Activated CD4-positive, alpha-beta T cell treated with anti-CD3 and anti-CD28 coated beads, Interleukin-2, amount 10 ng/mL, durations not matched to agents 7 days and 5 days (primary cell): ENCODE measurements at regions not wholly inside any gene's neighbourhood (a gene's known extent, or its start where the extent isn't known, plus 50 kb on each side); places are given as distances from the start of the nearest gene placed in this dataset.
A peak's percentile ranks its signal among the peaks of the same experiment; 100 is the strongest.
"Not testable (repeated sequence)": the region's sequence is repeated elsewhere in the genome, so short reads cannot be mapped to it uniquely, and the experiment has no call there.

Experiments used
- CTCF ChIA-PET: fragments of 350-600 bp; sonication (Branson Sonifier 250); formaldehyde crosslinking; loops from one replicate; lab custom pipeline; 2021; ENCODE audit warnings: antibody characterized with exemption; lab: Charles Lee
- POLR2A ChIA-PET: fragments of 350-600 bp; sonication (Branson Sonifier 250); formaldehyde crosslinking; loops from one replicate; lab custom pipeline; 2021; ENCODE audit warnings: antibody characterized with exemption; lab: Charles Lee
- DNase-seq: peaks from one replicate; pipeline ENCODE4 v3.0.0-alpha.2; 2020
- H3K27ac Mint-ChIP-seq: one replicate; pipeline ENCODE4 v1.8.0; 2021; ENCODE audit warnings: mild to moderate bottlenecking, moderate library complexity, mixed read lengths
- H3K27me3 Mint-ChIP-seq: one replicate; pipeline ENCODE4 v1.8.0; 2021; ENCODE audit warnings: mixed read lengths
- H3K36me3 Mint-ChIP-seq: one replicate; pipeline ENCODE4 v1.8.0; 2021; ENCODE audit warnings: low read depth, mixed read lengths
- H3K4me1 Mint-ChIP-seq: one replicate; pipeline ENCODE4 v1.8.0; 2021; ENCODE audit warnings: mixed read lengths
- H3K4me3 Mint-ChIP-seq: one replicate; pipeline ENCODE4 v1.8.0; 2021; ENCODE audit warnings: mild to moderate bottlenecking, moderate library complexity, mixed read lengths
- H3K9me3 Mint-ChIP-seq: one replicate; pipeline ENCODE4 v1.8.0; 2021; ENCODE audit warnings: mixed read lengths

- H3K27ac Mint-ChIP-seq, POLR2A ChIA-PET, CTCF ChIA-PET, H3K4me3 Mint-ChIP-seq, H3K27me3 Mint-ChIP-seq, H3K4me1 Mint-ChIP-seq, DNase-seq, H3K9me3 Mint-ChIP-seq, H3K36me3 Mint-ChIP-seq: not testable (repeated sequence)
Measured at GRCh38 chr20:30579824-30580438, 677.5 kb upstream of the DEFB115 start.

- H3K4me3 Mint-ChIP-seq, POLR2A ChIA-PET, H3K4me1 Mint-ChIP-seq, CTCF ChIA-PET, H3K27me3 Mint-ChIP-seq, H3K9me3 Mint-ChIP-seq, DNase-seq, H3K27ac Mint-ChIP-seq, H3K36me3 Mint-ChIP-seq: not testable (repeated sequence)
Measured at GRCh38 chr20:30581839-30582238, 675.6 kb upstream of the DEFB115 start.

GRCh38 chr20:30584403-30584802 is 673.1 kb upstream of the DEFB115 start:
- H3K4me3 Mint-ChIP-seq, DNase-seq, CTCF ChIA-PET, H3K36me3 Mint-ChIP-seq, H3K4me1 Mint-ChIP-seq, H3K27me3 Mint-ChIP-seq, POLR2A ChIA-PET, H3K9me3 Mint-ChIP-seq, H3K27ac Mint-ChIP-seq: not testable (repeated sequence)

GRCh38 chr20:30585244-30585796 is 672.1 kb upstream of the DEFB115 start:
- H3K27me3 Mint-ChIP-seq, H3K27ac Mint-ChIP-seq, H3K9me3 Mint-ChIP-seq, H3K4me1 Mint-ChIP-seq, CTCF ChIA-PET, POLR2A ChIA-PET, H3K4me3 Mint-ChIP-seq, H3K36me3 Mint-ChIP-seq: not testable (repeated sequence)
- DNase-seq = peak; percentile 8

- DNase-seq, H3K36me3 Mint-ChIP-seq, H3K4me3 Mint-ChIP-seq, CTCF ChIA-PET, H3K27me3 Mint-ChIP-seq, POLR2A ChIA-PET, H3K27ac Mint-ChIP-seq, H3K4me1 Mint-ChIP-seq, H3K9me3 Mint-ChIP-seq: not testable (repeated sequence)
Measured at GRCh38 chr20:30586178-30586577, 671.3 kb upstream of the DEFB115 start.

- Mint-ChIP-seq H3K27me3 (no peaks in the 10 kb centered on the region), H3K27ac (no peak overlapping the region), H3K36me3 (no peaks in the 10 kb centered on the region), H3K9me3 (peaks cover 5% of the 10 kb centered on the region), H3K4me3 (no peak overlapping the region), H3K4me1 (no peaks in the 10 kb centered on the region)
- ChIA-PET CTCF (no interaction called here), POLR2A (no interaction called here)
- DNase-seq = no peak
Measured at GRCh38 chr20:30593572-30593971, 663.9 kb upstream of the DEFB115 start.

- H3K27me3 Mint-ChIP-seq = no peaks in the 10 kb centered on the region
- ChIA-PET CTCF (no interaction called here), POLR2A (no interaction called here)
- H3K36me3 Mint-ChIP-seq = no peaks in the 10 kb centered on the region
- no peak overlapping the region for H3K4me3 Mint-ChIP-seq
- no peak for DNase-seq
- no peak overlapping the region for H3K27ac Mint-ChIP-seq
- H3K4me1 Mint-ChIP-seq = no peaks in the 10 kb centered on the region
- H3K9me3 Mint-ChIP-seq = peaks cover 5% of the 10 kb centered on the region
Measured at GRCh38 chr20:30594112-30594511, 663.4 kb upstream of the DEFB115 start.

- Mint-ChIP-seq H3K4me3 (no peak overlapping the region), H3K27ac (no peak overlapping the region), H3K4me1 (no peaks in the 10 kb centered on the region), H3K36me3 (no peaks in the 10 kb centered on the region), H3K9me3 (peaks cover 8% of the 10 kb centered on the region), H3K27me3 (no peaks in the 10 kb centered on the region)
- DNase-seq = no peak
- POLR2A ChIA-PET = no interaction called here
- CTCF ChIA-PET = no interaction called here
Measured at GRCh38 chr20:30595698-30596097, 661.8 kb upstream of the DEFB115 start.

- H3K27me3 Mint-ChIP-seq, H3K4me3 Mint-ChIP-seq, H3K36me3 Mint-ChIP-seq, CTCF ChIA-PET, DNase-seq, H3K4me1 Mint-ChIP-seq, POLR2A ChIA-PET, H3K27ac Mint-ChIP-seq: not testable (repeated sequence)
- H3K9me3 Mint-ChIP-seq = peaks cover 16% of the 10 kb centered on the region
Measured at GRCh38 chr20:30597429-30597828, 660.0 kb upstream of the DEFB115 start.

- Mint-ChIP-seq H3K4me3 (no peak overlapping the region), H3K27ac (no peak overlapping the region), H3K9me3 (peaks cover 16% of the 10 kb centered on the region), H3K4me1 (no peaks in the 10 kb centered on the region), H3K27me3 (no peaks in the 10 kb centered on the region), H3K36me3 (no peaks in the 10 kb centered on the region)
- DNase-seq = no peak
- ChIA-PET POLR2A (no interaction called here), CTCF (no interaction called here)
Measured at GRCh38 chr20:30598460-30599230, 658.8 kb upstream of the DEFB115 start.

- ChIA-PET POLR2A (no interaction called here), CTCF (no interaction called here)
Measured at GRCh38 chr20:30599990-30600389, 657.5 kb upstream of the DEFB115 start.

GRCh38 chr20:30601974-30602373 is 655.5 kb upstream of the DEFB115 start:
- no peaks in the 10 kb centered on the region for H3K27me3 Mint-ChIP-seq
- DNase-seq = no peak
- CTCF ChIA-PET = no interaction called here
- H3K27ac Mint-ChIP-seq = no peak overlapping the region
- no peaks in the 10 kb centered on the region for H3K4me1 Mint-ChIP-seq
- H3K9me3 Mint-ChIP-seq = peaks cover 33% of the 10 kb centered on the region
- no peak overlapping the region for H3K4me3 Mint-ChIP-seq
- no peaks in the 10 kb centered on the region for H3K36me3 Mint-ChIP-seq
- POLR2A ChIA-PET = no interaction called here

More at GRCh38 chr20:30599990-30600389, 657.5 kb upstream of the DEFB115 start:
- H3K36me3 Mint-ChIP-seq = no peaks in the 10 kb centered on the region
- no peak overlapping the region for H3K4me3 Mint-ChIP-seq
- H3K4me1 Mint-ChIP-seq = no peaks in the 10 kb centered on the region
- H3K9me3 Mint-ChIP-seq = peaks cover 23% of the 10 kb centered on the region
- H3K27ac Mint-ChIP-seq = no peak overlapping the region
- no peaks in the 10 kb centered on the region for H3K27me3 Mint-ChIP-seq
- no peak for DNase-seq

- H3K9me3 Mint-ChIP-seq = peaks cover 35% of the 10 kb centered on the region
- no peaks in the 10 kb centered on the region for H3K36me3 Mint-ChIP-seq
- CTCF ChIA-PET = no interaction called here
- no peaks in the 10 kb centered on the region for H3K27me3 Mint-ChIP-seq
- no peaks in the 10 kb centered on the region for H3K4me1 Mint-ChIP-seq
- POLR2A ChIA-PET = no interaction called here
- no peak overlapping the region for H3K27ac Mint-ChIP-seq
- DNase-seq = no peak
- no peak overlapping the region for H3K4me3 Mint-ChIP-seq
Measured at GRCh38 chr20:30602424-30602823, 655.0 kb upstream of the DEFB115 start.
